ENCODE measurements at regions not wholly inside any gene's neighbourhood (a gene's known extent, or its start where the extent isn't known, plus 50 kb on each side); places are given as distances from the start of the nearest gene placed in this dataset.

- Histone ChIP-seq H3K4me3 (replicated peaks in 1 of 3) (no peak overlapping the region), H3K4me1 (no peaks in the 10 kb centered on the region), H3K9me3 (no peaks in the 10 kb centered on the region), H3K27ac (no peak overlapping the region), H3K27me3 (no peaks in the 10 kb centered on the region), H3K36me3 (no peaks in the 10 kb centered on the region)
- WGBS, 2 donors: 92 to 95% methylated on average over 2 of the region's 2 CpGs
- intact Hi-C loops (cut with DNase I): no loop called here
- DNase-seq: no peak
- TF ChIP-seq CTCF (IDR thresholded peaks at IDR 0.05): no peak
- TF ChIP-seq POLR2A (IDR thresholded peaks at IDR 0.05): no peak
Observed at GRCh38 chr2:65589667-65590066, 157.3 kb upstream of the SPRED2 start.

- H3K9me3 ChIP-seq: no peaks in the 10 kb centered on the region
- 90 to 95% methylated on average over 4 of the region's 4 CpGs for WGBS, 2 donors
- no peaks in the 10 kb centered on the region for H3K4me1 ChIP-seq
- no peaks in the 10 kb centered on the region for H3K27me3 ChIP-seq
- TF ChIP-seq POLR2A (IDR thresholded peaks at IDR 0.05) (no peak), CTCF (IDR thresholded peaks at IDR 0.05) (no peak)
- no peak for DNase-seq
- intact Hi-C loops (cut with DNase I): no loop called here
- no peak overlapping the region for H3K4me3 ChIP-seq (replicated peaks in 1 of 3)
- no peaks in the 10 kb centered on the region for H3K36me3 ChIP-seq
- H3K27ac ChIP-seq: no peak overlapping the region
Observed at GRCh38 chr2:65587779-65588178, 155.4 kb upstream of the SPRED2 start.

- Histone ChIP-seq H3K4me1 (no peaks in the 10 kb centered on the region), H3K9me3 (no peaks in the 10 kb centered on the region), H3K27ac (no peak overlapping the region), H3K27me3 (no peaks in the 10 kb centered on the region), H3K36me3 (no peaks in the 10 kb centered on the region), H3K4me3 (replicated peaks in 1 of 3) (no peak overlapping the region)
- WGBS, 2 donors: 70 to 76% methylated on average over 4 of the region's 4 CpGs
- no peak for DNase-seq
- intact Hi-C loops (cut with DNase I): no loop called here
- TF ChIP-seq CTCF (IDR thresholded peaks at IDR 0.05) (no peak), POLR2A (IDR thresholded peaks at IDR 0.05) (no peak)
Observed at GRCh38 chr2:65586516-65586915, 154.1 kb upstream of the SPRED2 start.

GRCh38 chr2:65583061-65583460 lies 150.7 kb upstream of the SPRED2 start:
- no peak for DNase-seq
- no peaks in the 10 kb centered on the region for H3K9me3 ChIP-seq
- TF ChIP-seq CTCF (IDR thresholded peaks at IDR 0.05) (no peak), POLR2A (IDR thresholded peaks at IDR 0.05) (no peak)
- 69 to 73% methylated on average over 11 of the region's 11 CpGs for WGBS, 2 donors
- no peaks in the 10 kb centered on the region for H3K4me1 ChIP-seq
- no peaks in the 10 kb centered on the region for H3K27me3 ChIP-seq
- no peak overlapping the region for H3K27ac ChIP-seq
- intact Hi-C loops (cut with DNase I): no loop called here
- no peaks in the 10 kb centered on the region for H3K36me3 ChIP-seq
- no peak overlapping the region for H3K4me3 ChIP-seq (replicated peaks in 1 of 3)

GRCh38 chr2:65582364-65582763 lies 150.0 kb upstream of the SPRED2 start:
- Histone ChIP-seq H3K4me3 (replicated peaks in 1 of 3) (no peak overlapping the region), H3K36me3 (no peaks in the 10 kb centered on the region), H3K9me3 (no peaks in the 10 kb centered on the region), H3K27me3 (no peaks in the 10 kb centered on the region), H3K4me1 (no peaks in the 10 kb centered on the region), H3K27ac (no peak overlapping the region)
- WGBS, 2 donors: 92 to 94% methylated on average over 5 of the region's 5 CpGs
- TF ChIP-seq POLR2A (IDR thresholded peaks at IDR 0.05) (no peak), CTCF (IDR thresholded peaks at IDR 0.05) (no peak)
- no peak for DNase-seq
- intact Hi-C loops (cut with DNase I): no loop called here
